Esophagus muscularis mucosa (tissue), 3 donors: ENCODE measurements at regions not wholly inside any gene's neighbourhood (a gene's known extent, or its start where the extent isn't known, plus 50 kb on each side); places are given as distances from the start of the nearest gene placed in this dataset.
A peak's percentile ranks its signal among the peaks of the same experiment; 100 is the strongest.

Source experiments
- CTCF ChIP-seq, 3 experiments: fragments of 200-600 bp in 2 of 3; fragments of 450-650 bp in 1 of 3; sonication (generic) in 2 of 3; IDR thresholded peaks; one replicate each; pipeline ENCODE4 v1.5.1; 2017 to 2019; ENCODE audit warnings: antibody characterized with exemption in 3 of 3, mild to moderate bottlenecking in 2 of 3, moderate library complexity in 1 of 3
- EP300 ChIP-seq: sonication (generic); formaldehyde crosslinking; IDR thresholded peaks from one replicate; pipeline ENCODE4 v1.6.1; 2017; ENCODE audit warnings: antibody characterized with exemption

DNA sequence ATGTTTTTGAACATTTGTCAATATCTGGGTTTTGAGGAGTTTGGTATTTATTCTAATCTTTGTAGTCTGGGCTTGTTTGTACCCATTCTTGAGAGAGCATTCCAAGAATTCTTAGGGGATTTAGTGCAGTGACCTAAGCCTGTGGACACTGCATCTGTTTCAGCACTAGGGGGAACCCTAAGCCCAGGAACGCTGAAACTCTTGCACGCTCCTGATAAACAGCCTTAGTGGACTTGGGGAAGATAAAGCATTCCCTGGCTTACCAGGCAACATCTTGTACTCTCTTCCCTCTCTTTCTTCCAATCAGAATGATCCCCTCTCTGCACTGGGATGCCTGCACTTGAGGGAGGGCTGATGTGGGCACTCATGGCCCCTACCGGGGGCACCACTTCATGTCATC is 654.9 kb upstream of the HTR2C start:
- TF ChIP-seq CTCF (IDR thresholded peaks at IDR 0.05) (peak in 1 of 3 experiments; percentile 15), EP300 (no peak)
